ENCODE measurements at regions not wholly inside any gene's neighbourhood (a gene's known extent, or its start where the extent isn't known, plus 50 kb on each side); places are given as distances from the start of the nearest gene placed in this dataset.
A peak's percentile ranks its signal among the peaks of the same experiment; 100 is the strongest.

DNA sequence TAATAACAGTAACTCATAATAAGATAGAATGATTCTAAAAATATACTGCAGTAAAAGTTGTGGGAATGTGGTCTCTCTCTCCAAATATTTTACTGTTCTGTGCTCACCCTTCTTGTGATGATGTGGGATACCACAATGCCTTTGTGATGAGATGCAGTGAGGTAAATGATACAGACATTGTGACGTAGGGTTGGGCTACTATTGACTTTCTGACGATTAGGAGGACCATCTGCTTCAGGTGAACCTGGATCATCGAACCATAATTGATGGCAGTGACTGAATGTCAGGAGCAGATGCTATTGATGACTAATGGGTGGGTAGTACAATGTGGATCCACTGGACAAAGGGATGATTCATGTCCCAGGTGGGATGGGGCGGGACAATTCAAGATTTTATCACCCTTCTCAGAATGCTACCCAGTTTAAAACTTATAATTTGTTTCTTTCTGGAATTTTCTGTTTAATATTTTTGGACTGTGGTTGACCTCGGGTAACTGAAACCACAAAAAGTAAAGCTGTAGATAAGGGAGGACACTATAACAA lies 73.9 kb upstream of the ARMC3 start:
- Histone ChIP-seq H3K36me3 (no peaks in the 10 kb centered on the region), H3K27me3 (no peaks in the 10 kb centered on the region), H3K27ac (no peak overlapping the region), H3K4me1 (peaks cover 7 to 23% (median 14%) of the 10 kb centered on the region in 4 donors), H3K4me3 (no peak overlapping the region), H3K9me3 (no peaks in the 10 kb centered on the region)
- TF ChIP-seq CTCF (IDR thresholded peaks at IDR 0.05) (no peak), POLR2A (IDR thresholded peaks at IDR 0.05) (no peak), EP300 (IDR thresholded peaks at IDR 0.05) (no peak), POLR2AphosphoS5 (IDR thresholded peaks at IDR 0.05) (no peak)
- DNase-seq = no peak
- 82 to 87% (median 86%) methylated on average over 5 of the region's 5 CpGs for whole genome bisulfite sequencing, 5 donors
- intact Hi-C loops (cut with DNase I; ENCODE audit: low total_unique reads) = no loop called here

DNA sequence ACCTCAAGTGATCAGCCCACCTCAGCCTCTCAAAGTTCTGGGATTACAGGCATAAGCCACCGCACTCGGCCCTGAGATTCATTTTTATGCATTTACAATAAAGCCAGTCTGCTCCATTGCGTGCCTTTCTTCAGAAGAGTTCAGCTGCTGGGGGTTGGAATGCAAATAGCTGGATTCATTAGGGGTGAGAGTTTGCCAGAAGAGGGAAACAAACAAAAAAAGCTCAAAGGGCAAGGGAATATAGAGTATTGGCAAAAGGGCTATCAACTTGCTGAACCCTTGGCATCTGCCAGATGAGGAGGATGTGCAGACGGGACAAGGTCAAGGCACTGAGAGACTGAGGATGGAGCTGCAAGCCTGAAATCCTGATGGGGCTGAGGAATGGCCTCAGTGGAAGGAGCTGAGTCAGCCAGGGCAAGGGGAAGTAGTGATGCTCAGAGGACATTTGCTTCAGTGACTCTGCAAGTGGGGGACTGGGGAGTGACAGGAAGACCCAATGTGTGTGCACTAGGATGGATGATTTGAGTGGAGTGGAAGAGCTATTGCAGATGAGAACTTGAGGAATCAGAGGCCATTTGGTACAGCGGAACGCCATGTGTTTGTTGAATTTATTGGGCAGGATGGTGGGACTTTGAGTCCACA lies 75.0 kb upstream of the ARMC3 start:
- no peaks in the 10 kb centered on the region for H3K27me3 ChIP-seq
- H3K4me1 ChIP-seq = peaks cover 8 to 27% (median 18%) of the 10 kb centered on the region in 4 donors
- no peaks in the 10 kb centered on the region for H3K9me3 ChIP-seq
- intact Hi-C loops (cut with DNase I; ENCODE audit: low total_unique reads) = no loop called here
- WGBS, 5 donors = 82 to 93% (median 84%) methylated on average over 6 of the region's 6 CpGs
- no peak overlapping the region for H3K27ac ChIP-seq
- no peak for TF ChIP-seq CTCF (IDR thresholded peaks at IDR 0.05)
- no peak for TF ChIP-seq EP300 (IDR thresholded peaks at IDR 0.05)
- TF ChIP-seq POLR2A (IDR thresholded peaks at IDR 0.05) = no peak
- TF ChIP-seq POLR2AphosphoS5 (IDR thresholded peaks at IDR 0.05) = no peak
- DNase-seq = no peak
- no peak overlapping the region for H3K4me3 ChIP-seq
- H3K36me3 ChIP-seq = no peaks in the 10 kb centered on the region

DNA sequence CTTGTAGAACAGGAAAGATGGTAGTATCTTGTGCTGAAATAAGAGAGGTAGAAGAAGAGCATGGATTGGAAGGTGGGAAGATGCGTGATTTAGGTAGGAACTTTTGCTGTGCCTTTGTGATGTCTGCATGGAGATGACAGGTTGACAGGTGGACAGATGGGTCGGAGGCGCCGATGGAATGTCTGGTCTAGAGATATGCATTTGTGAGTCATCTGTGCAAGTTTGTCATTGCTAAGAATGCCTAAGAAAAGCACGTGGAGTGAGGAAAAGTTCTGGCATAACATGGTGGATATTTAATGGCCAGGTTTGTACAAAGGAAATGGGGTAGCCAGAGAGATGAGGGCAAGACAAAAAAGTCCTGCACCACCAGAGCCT lies 76.0 kb upstream of the ARMC3 start:
- intact Hi-C loops (cut with DNase I; ENCODE audit: low total_unique reads) = no loop called here
- H3K9me3 ChIP-seq = no peaks in the 10 kb centered on the region
- no peak overlapping the region for H3K27ac ChIP-seq
- TF ChIP-seq CTCF (IDR thresholded peaks at IDR 0.05) = no peak
- no peak for DNase-seq
- H3K36me3 ChIP-seq = no peaks in the 10 kb centered on the region
- H3K4me3 ChIP-seq = no peak overlapping the region
- H3K4me1 ChIP-seq = peaks cover 8 to 27% (median 18%) of the 10 kb centered on the region in 4 donors
- WGBS, 5 donors = 90 to 94% (median 91%) methylated on average over 5 of the region's 5 CpGs
- no peaks in the 10 kb centered on the region for H3K27me3 ChIP-seq

- 61 to 91% (median 86%) methylated on average over 3 of the region's 3 CpGs for WGBS, 5 donors
- no peak overlapping the region for H3K4me3 ChIP-seq
- H3K27ac ChIP-seq = peak overlapping the region in 1 of 5 donors; percentile 81
- no peaks in the 10 kb centered on the region for H3K27me3 ChIP-seq
- TF ChIP-seq POLR2A (IDR thresholded peaks at IDR 0.05) (no peak), EP300 (IDR thresholded peaks at IDR 0.05) (no peak), POLR2AphosphoS5 (IDR thresholded peaks at IDR 0.05) (no peak), CTCF (IDR thresholded peaks at IDR 0.05) (no peak)
- DNase-seq = no peak
- peaks cover 8 to 27% (median 18%) of the 10 kb centered on the region in 4 donors for H3K4me1 ChIP-seq
- H3K9me3 ChIP-seq = no peaks in the 10 kb centered on the region
- intact Hi-C loops (cut with DNase I; ENCODE audit: low total_unique reads) = no loop called here
- no peaks in the 10 kb centered on the region for H3K36me3 ChIP-seq
Measured at GRCh38 chr10:22850541-22850940, 77.3 kb upstream of the ARMC3 start.

Data from stomach (tissue), 8 donors.